NK-92 treated with Interleukin-12 subunit alpha and Interleukin-12 subunit beta, amount 100 ng/mL, for 24 hours (cell line): ENCODE measurements at regions not wholly inside any gene's neighbourhood (a gene's known extent, or its start where the extent isn't known, plus 50 kb on each side); places are given as distances from the start of the nearest gene placed in this dataset.

Experiments used
- DNase-seq: peaks from one replicate; lab custom pipeline; 2025; lab: John Stamatoyannopoulos, UW

DNA sequence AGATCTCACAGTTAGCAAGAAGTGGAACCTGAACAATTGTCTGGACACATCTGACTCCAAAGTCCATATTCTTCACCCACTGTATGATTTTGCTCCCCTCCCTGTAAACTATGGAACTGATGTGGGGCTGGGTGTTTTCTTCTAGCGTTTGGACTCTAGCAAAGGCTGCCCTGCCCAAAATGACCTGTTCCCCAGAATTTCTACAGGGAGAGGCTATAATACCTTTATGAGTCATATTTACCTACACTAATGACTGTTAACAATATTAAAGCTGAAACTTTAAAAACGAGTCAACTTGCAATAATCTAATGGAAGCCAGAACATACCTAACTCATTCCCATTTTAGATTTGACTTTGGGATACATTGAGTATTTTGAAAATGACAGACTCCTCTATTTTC, 531.2 kb upstream of the CFAP20DC start:
- DNase-seq = no peak

DNA sequence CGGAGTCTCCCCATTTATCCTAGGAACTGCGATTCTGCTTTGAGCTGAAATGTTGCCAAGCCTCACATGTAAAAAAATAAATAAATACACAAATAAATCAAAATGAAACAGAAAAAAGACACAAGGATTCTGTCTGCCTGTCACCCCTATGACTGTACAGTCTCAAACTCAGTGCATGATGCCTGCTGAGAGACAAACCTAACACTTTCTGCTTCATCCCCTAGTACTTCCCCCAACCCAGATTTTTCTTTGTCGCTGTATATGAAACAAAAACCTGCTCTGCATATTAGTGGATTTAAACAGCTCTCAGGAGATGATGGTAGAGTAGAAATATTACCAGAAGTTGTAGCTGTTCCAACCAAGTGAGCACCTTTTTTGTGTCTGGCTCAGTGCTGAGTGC, 530.7 kb upstream of the CFAP20DC start:
- no peak for DNase-seq

- DNase-seq = no peak
These were observed 528.3 kb upstream of the CFAP20DC start for GRCh38 chr3:59578129-59578528.

DNA sequence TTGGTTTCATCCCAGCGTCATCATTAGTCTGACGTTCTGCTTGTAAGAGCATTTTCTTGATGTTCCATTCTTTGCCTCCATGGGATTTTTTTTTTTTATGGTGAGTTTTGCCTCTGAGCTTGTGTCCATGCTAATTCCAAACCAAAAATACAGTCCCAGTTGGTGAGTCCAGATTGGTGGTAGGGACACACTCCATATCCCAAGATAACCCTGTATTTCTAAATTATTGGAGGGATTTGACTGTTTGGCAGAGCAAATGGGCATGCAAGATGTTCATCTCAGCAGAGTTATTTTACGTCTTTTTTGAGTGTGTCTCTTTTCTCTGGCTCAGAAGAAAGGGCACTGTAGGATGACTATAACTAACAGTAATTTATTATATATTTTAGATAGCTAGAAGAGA, 526.8 kb upstream of the CFAP20DC start:
- DNase-seq = no peak

DNA sequence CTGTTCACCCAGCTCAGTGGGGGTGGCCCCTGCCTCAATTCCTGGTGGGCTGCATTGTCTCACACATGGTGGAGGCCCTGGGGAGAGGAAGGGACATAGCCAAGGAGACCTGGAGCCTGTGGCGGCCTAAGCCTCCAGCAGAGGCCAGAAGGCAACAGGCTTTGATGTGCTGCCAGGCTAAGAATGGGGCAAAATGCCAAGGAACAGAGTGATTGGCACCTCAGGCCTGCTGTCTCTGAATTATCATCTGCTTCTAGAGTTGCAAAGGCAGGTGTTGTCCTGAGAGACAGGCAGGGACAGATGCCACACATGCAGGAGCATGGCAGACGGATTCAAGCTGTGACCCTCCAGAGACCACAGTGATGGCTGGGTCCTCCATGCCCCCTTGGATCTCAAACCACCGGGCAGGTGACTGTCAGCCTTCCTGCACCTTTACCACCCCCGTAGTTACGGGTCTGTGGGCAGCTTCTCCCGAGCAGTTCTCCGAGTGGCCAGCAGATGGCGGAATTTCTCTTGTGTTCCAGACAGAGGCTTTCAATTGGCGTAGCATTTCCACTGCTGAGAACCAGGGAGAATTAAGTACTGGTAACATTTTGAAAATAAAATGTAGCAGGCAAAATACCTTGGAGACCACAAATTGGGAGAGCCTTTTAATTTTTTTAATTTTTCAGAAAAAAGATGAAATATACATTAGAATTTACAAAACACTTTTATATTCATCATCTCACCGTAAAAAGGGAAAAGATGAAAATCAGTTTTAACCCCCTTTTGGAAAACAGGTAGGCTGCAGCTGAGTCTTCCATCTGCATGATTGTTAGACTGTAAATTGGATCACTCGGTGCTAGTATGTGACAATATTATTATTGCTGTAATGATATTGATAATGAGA, 525.5 kb upstream of the CFAP20DC start:
- peak; percentile 57 for DNase-seq

GRCh38 chr3:59573911-59574310, 524.1 kb upstream of the CFAP20DC start:
- DNase-seq = no peak

DNA sequence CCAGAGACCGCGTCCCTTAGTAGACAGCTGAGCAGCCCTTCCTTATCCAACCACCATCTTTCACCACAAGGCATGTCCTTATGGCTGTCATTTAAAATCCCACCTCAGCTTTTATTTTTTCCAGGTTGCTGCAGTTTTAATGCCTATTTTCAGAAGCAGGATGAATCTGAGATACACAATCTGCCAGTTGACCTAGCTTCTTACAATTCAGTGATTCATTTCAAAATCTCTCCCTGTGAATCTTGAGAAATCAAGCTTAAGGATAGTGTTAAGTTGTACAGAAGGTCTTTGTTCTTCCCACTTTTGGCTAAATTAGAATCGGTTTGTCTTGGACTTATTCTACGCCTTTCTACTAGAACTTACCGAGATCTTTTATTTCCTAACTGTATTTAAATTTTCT, 522.3 kb upstream of the CFAP20DC start:
- no peak for DNase-seq

- no peak for DNase-seq
These were observed 521.0 kb upstream of the CFAP20DC start for GRCh38 chr3:59570806-59571205.

- DNase-seq = no peak
These were observed 517.8 kb upstream of the CFAP20DC start for GRCh38 chr3:59567661-59568060.

DNA sequence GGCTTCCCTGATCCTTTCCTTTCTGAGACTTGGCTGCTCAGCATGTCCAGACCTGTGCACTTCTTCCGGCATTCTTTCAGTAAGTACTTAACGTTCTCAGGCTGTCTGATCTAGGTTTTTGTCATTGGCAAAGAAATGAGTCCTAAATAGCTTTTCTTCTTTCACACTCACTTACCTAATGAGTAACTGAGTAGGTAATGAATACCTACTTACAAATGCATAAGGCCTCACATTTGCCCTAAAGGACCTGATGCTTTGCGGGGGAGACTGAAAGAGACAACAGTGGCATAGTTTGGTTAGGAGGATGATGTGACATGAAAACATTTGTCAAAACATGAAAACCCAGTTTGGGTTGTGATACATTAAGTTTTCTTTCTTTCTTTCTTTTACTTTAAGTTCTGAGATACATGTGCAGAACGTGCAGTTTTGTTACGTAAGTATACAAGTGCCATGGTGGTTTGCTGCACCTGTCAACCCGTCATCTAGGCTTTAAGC, 516.7 kb upstream of the CFAP20DC start:
- no peak for DNase-seq

GRCh38 chr3:59565125-59565524, 515.3 kb upstream of the CFAP20DC start:
- DNase-seq = no peak

DNA sequence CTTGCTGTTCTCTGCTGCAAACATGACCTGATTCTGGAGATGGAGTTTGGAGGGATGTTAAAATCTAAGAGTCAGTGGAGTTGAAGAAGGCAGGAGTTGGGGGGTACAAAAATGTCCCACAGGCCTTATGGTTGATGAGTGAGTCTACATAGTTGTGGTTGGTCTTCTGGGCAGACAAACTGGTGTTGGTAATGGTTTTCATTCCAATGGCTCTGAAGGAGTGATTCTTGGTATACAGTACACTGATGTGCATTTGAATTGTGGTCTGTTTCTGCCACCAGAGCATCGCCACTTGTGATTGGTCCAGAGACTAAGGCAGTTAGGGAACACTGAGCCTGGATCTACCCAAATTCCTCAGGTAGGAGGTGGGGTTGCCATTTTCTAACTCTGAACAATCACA, 514.1 kb upstream of the CFAP20DC start:
- no peak for DNase-seq

DNA sequence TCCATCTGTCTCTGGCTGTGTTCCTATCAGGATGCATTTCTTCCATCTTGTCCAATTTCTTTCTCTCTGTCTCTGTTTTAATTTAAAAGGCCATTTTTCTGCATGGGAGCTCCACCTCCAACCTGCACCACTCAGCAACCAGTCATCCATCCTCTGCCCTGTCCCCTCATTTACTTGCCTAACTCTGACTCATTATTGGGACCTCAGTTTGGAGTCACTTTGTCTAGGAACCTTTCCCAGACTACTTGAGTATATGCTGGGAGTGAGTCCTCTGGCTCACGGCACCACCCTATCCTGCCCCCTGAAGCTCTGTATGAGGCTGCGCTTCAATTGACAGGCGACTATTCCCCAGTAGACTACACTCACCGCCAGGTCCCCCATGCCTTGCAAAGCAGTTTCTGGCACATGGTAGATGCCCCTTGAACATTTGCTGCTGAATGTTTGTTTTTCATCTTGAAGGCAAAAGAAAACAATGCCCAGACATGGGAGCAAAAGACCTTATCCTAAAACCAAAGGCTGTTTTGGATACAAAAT, 513.3 kb upstream of the CFAP20DC start:
- no peak for DNase-seq

GRCh38 chr3:59559721-59560435, 510.1 kb upstream of the CFAP20DC start:
- DNase-seq = peak; percentile 4

DNA sequence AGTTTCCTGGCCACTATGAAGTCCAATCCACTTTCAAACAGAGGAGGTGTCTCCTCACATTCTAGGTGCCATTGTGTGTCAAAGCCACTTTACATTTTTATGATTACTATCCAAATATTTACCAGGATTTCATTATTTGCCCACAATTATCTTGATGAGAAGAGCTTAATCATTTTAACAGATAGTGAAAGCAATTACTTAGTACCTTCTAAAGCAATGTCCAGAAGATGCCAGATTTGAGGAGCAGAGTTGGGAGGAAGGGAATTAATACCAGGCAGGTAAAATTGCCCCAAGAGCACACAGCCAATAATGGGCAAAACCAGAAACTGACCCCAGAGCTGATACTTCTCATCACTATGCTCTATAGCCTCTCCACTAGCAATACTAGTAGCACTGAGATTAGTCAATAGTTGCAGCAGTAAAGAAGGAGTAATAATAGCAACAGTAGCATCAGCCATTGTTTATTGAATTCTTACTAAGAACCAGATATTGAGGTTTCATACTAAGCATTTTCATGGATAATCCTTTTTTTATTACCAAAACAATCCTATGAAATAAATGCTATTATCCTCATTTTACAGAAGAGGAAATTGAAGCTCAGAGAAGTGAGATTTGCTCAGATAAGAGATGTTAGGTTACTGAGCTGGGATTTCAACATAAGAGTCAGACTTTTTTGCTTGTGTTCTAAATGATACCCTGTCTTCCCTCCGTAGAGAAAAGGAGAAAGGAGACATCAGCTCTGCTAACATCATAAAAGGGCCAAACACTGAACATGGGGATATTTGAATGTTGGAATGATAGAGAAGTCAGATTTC, 509.3 kb upstream of the CFAP20DC start:
- DNase-seq = no peak

GRCh38 chr3:59555593-59556315, 505.9 kb upstream of the CFAP20DC start:
- no peak for DNase-seq

GRCh38 chr3:59553076-59553475, 503.3 kb upstream of the CFAP20DC start:
- DNase-seq = no peak

GRCh38 chr3:59551834-59552233, 502.0 kb upstream of the CFAP20DC start:
- DNase-seq = no peak

DNA sequence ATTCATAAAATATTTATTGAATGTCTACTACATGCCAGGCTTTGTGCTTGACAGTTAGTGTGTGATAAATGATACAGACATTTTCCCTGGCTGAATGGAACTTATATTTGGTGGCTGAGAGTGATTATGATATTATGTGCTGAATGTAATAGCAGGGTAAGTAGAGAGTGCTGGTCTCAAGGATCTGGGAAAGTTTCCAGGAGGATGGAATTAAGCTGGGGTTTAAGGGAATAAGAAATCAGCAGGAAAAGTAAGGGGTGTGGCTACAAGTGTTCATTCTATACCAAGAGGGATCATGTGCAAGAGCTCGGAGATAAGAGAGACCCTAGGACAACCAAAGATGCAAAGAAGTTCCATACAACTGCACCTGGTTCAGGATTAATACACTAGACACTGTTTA, 500.1 kb upstream of the CFAP20DC start:
- no peak for DNase-seq

GRCh38 chr3:59547874-59548273, 498.0 kb upstream of the CFAP20DC start:
- DNase-seq = no peak

GRCh38 chr3:59546522-59546921, 496.7 kb upstream of the CFAP20DC start:
- DNase-seq = no peak
